ENCODE measurements at regions not wholly inside any gene's neighbourhood (a gene's known extent, or its start where the extent isn't known, plus 50 kb on each side); places are given as distances from the start of the nearest gene placed in this dataset.
A peak's percentile ranks its signal among the peaks of the same experiment; 100 is the strongest.

DNA sequence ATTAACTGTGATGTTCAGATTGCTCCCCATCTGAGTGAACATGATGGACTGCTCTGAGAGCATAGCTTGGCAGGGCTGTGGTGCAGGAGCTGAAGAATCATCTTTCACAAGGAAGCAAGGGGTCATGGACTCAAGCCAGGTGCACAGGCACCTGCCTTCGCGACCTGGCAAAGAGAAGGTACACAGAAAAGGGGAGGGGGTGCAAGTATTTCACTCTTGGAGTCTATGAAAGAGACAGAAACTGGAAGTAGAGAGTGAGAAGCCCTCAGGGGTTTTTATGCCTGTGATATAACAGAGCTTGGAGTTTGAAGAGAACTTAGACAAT is 232.6 kb upstream of the PLXNA2 start:
- Histone ChIP-seq H3K27me3 (ENCODE audit: control insufficient read depth in 2 of 2, insufficient read depth in 2 of 2, low read length in 2 of 2) (no peaks in the 10 kb centered on the region), H3K27ac (ENCODE audit: low read depth in 1 of 2, low read length in 2 of 2) (no peak overlapping the region), H4K20me1 (ENCODE audit: insufficient read depth, low read length) (no peaks in the 10 kb centered on the region), H3K79me2 (ENCODE audit: insufficient read depth, low read length) (no peaks in the 10 kb centered on the region), H3K36me3 (replicated peaks in 1 of 2; ENCODE audit: control insufficient read depth in 1 of 2, insufficient read depth in 2 of 2, low read length in 2 of 2) (no peaks in the 10 kb centered on the region), H3K9me3 (replicated peaks in 1 of 2; ENCODE audit: control insufficient read depth in 1 of 2, insufficient read depth in 1 of 2, low read length in 2 of 2) (no peaks in the 10 kb centered on the region), H3K4me2 (replicated peaks; ENCODE audit: extremely low read depth, low read length, poor library complexity, severe bottlenecking) (no peak overlapping the region), H2AFZ (ENCODE audit: insufficient read depth, low read depth, low read length, poor library complexity, severe bottlenecking) (no peak overlapping the region), H3K4me1 (ENCODE audit: control insufficient read depth in 1 of 2, insufficient read depth in 2 of 2, low read length in 2 of 2) (no peaks in the 10 kb centered on the region), H3K4me3 (replicated peaks in 1 of 3; ENCODE audit: low read depth in 2 of 3, low read length in 3 of 3) (no peak overlapping the region), H3K9ac (ENCODE audit: insufficient read depth, low read length, poor library complexity, severe bottlenecking) (no peak overlapping the region)
- Mint-ChIP-seq H3K4me3 (no peak overlapping the region), H3K4me1 (no peaks in the 10 kb centered on the region), H3K36me3 (no peaks in the 10 kb centered on the region), H3K9me3 (peaks cover 0 to 3% (median 0%) of the 10 kb centered on the region in 7 donors), H3K27me3 (ENCODE audit: low read depth in 3 of 3) (peaks cover 2 to 8% (median 5%) of the 10 kb centered on the region in 3 donors), H3K27ac (no peak overlapping the region)
- WGBS (ENCODE audit: insufficient coverage), result 100% methylated on average over 2 of the region's 2 CpGs
- TF ChIP-seq, protein P1, sequence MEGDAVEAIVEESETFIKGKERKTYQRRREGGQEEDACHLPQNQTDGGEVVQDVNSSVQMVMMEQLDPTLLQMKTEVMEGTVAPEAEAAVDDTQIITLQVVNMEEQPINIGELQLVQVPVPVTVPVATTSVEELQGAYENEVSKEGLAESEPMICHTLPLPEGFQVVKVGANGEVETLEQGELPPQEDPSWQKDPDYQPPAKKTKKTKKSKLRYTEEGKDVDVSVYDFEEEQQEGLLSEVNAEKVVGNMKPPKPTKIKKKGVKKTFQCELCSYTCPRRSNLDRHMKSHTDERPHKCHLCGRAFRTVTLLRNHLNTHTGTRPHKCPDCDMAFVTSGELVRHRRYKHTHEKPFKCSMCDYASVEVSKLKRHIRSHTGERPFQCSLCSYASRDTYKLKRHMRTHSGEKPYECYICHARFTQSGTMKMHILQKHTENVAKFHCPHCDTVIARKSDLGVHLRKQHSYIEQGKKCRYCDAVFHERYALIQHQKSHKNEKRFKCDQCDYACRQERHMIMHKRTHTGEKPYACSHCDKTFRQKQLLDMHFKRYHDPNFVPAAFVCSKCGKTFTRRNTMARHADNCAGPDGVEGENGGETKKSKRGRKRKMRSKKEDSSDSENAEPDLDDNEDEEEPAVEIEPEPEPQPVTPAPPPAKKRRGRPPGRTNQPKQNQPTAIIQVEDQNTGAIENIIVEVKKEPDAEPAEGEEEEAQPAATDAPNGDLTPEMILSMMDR (IDR thresholded peaks at IDR 0.05), result no peak
- intact Hi-C loops (cut with micrococcal nuclease), result no loop called here
- no peak for DNase-seq

DNA sequence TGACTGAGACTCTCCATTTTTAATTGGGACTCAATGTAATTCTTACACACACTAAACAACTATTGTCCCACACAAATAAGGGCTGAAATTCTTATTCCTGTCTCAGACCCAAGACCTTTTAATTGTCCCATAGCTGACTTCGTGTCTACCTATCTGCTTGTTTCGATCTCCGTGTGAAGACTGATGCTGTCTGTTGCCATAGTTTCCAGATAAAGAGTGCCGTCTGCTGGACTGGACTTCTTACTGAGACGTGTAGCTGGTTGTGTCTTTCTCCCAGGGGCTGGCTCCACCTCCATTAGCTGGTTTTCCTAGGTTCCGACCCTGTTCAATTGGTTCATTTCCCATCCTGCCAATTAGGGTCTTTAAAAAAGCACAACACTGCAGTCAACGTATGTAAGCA is 235.3 kb upstream of the PLXNA2 start:
- Histone ChIP-seq H3K4me2 (replicated peaks; ENCODE audit: extremely low read depth, low read length, poor library complexity, severe bottlenecking) (no peak overlapping the region), H2AFZ (ENCODE audit: insufficient read depth, low read depth, low read length, poor library complexity, severe bottlenecking) (no peak overlapping the region), H3K79me2 (ENCODE audit: insufficient read depth, low read length) (no peaks in the 10 kb centered on the region), H3K27ac (ENCODE audit: low read depth in 1 of 2, low read length in 2 of 2) (no peak overlapping the region), H3K9me3 (replicated peaks in 1 of 2; ENCODE audit: control insufficient read depth in 1 of 2, insufficient read depth in 1 of 2, low read length in 2 of 2) (no peaks in the 10 kb centered on the region), H3K4me3 (replicated peaks in 1 of 3; ENCODE audit: low read depth in 2 of 3, low read length in 3 of 3) (no peak overlapping the region), H4K20me1 (ENCODE audit: insufficient read depth, low read length) (no peaks in the 10 kb centered on the region), H3K36me3 (replicated peaks in 1 of 2; ENCODE audit: control insufficient read depth in 1 of 2, insufficient read depth in 2 of 2, low read length in 2 of 2) (no peaks in the 10 kb centered on the region), H3K9ac (ENCODE audit: insufficient read depth, low read length, poor library complexity, severe bottlenecking) (no peak overlapping the region), H3K27me3 (ENCODE audit: control insufficient read depth in 2 of 2, insufficient read depth in 2 of 2, low read length in 2 of 2) (no peaks in the 10 kb centered on the region), H3K4me1 (ENCODE audit: control insufficient read depth in 1 of 2, insufficient read depth in 2 of 2, low read length in 2 of 2) (no peaks in the 10 kb centered on the region)
- 95% methylated on average over 6 of the region's 7 CpGs for WGBS (ENCODE audit: insufficient coverage)
- Mint-ChIP-seq H3K4me1 (no peaks in the 10 kb centered on the region), H3K36me3 (no peaks in the 10 kb centered on the region), H3K9me3 (peaks cover 0 to 2% (median 0%) of the 10 kb centered on the region in 7 donors), H3K27me3 (ENCODE audit: low read depth in 3 of 3) (peaks cover 2 to 8% (median 4%) of the 10 kb centered on the region in 3 donors), H3K27ac (peak overlapping the region in 1 of 7 donors; percentile 37), H3K4me3 (no peak overlapping the region)
- TF ChIP-seq, protein P1 (IDR thresholded peaks at IDR 0.05), result no peak
- intact Hi-C loops (cut with micrococcal nuclease), result no loop called here
- DNase-seq, result no peak
